ENCODE measurements at regions not wholly inside any gene's neighbourhood (a gene's known extent, or its start where the extent isn't known, plus 50 kb on each side); places are given as distances from the start of the nearest gene placed in this dataset.

DNA sequence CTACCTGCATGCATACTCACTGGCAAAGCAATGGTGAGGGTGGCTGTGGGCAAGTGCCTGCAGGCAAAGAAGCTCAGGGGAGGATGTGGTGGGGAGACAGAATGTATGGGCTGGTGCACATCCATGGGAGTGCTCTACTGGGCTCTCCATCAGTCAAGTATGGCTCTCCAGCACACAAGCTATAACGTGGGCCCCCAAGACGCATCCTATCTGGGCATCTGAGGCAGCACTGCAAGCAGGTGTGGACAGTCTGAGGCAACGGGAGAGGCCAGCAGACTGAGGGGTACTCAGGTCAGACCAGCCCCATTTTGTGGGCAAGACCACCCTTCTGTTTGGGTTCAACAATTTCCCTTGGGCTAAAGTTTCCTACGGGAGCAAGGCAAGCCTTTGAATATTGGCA, 1227.8 kb downstream of the FAM133A start:
- TF ChIP-seq, protein P1, sequence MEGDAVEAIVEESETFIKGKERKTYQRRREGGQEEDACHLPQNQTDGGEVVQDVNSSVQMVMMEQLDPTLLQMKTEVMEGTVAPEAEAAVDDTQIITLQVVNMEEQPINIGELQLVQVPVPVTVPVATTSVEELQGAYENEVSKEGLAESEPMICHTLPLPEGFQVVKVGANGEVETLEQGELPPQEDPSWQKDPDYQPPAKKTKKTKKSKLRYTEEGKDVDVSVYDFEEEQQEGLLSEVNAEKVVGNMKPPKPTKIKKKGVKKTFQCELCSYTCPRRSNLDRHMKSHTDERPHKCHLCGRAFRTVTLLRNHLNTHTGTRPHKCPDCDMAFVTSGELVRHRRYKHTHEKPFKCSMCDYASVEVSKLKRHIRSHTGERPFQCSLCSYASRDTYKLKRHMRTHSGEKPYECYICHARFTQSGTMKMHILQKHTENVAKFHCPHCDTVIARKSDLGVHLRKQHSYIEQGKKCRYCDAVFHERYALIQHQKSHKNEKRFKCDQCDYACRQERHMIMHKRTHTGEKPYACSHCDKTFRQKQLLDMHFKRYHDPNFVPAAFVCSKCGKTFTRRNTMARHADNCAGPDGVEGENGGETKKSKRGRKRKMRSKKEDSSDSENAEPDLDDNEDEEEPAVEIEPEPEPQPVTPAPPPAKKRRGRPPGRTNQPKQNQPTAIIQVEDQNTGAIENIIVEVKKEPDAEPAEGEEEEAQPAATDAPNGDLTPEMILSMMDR (conservative IDR thresholded peaks at IDR 0.05): no peak
- no peak for TF ChIP-seq EZH2 (IDR thresholded peaks at IDR 0.05; ENCODE audit: low read depth)

Measured in PC-9 (cell line).